ENCODE measurements at regions not wholly inside any gene's neighbourhood (a gene's known extent, or its start where the extent isn't known, plus 50 kb on each side); places are given as distances from the start of the nearest gene placed in this dataset.

GRCh38 chr5:124457901-124458300 is 288.5 kb downstream of the ZNF608 start:
- Mint-ChIP-seq H3K4me1 (peaks cover 8% of the 10 kb centered on the region), H3K27me3 (peaks cover 7% of the 10 kb centered on the region), H3K27ac (no peak overlapping the region), H3K4me3 (no peak overlapping the region), H3K36me3 (ENCODE audit: low read depth) (no peaks in the 10 kb centered on the region), H3K9me3 (ENCODE audit: low read depth) (no peaks in the 10 kb centered on the region)
- POLR2A ChIA-PET: no interaction called here
- no peak for ATAC-seq
- no peak for DNase-seq
- CTCF ChIA-PET: no interaction called here
- intact Hi-C loops (cut with DNase I, micrococcal nuclease): no loop called here

DNA sequence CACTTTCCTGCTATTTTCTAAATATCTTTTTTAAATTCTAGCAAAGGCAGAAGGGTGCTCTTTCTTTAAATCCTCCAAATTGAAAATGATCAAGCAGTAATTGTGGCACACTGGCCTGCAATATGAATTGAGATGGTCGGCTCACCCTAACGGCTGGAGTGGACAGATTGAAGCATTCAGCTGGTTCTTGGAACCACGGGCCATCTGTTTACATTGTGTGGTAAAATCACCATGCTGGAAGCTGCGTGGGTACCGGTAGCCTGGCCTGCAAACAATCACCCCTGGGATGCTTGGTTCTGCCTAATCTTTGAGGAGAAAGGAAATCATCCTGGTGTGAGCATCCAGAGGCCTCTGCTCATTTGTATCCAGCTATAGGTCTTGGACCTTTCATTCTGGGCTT is 289.3 kb downstream of the ZNF608 start:
- intact Hi-C loops (cut with DNase I, micrococcal nuclease): no loop called here
- Mint-ChIP-seq H3K4me3 (no peak overlapping the region), H3K36me3 (ENCODE audit: low read depth) (no peaks in the 10 kb centered on the region), H3K27me3 (peaks cover 7% of the 10 kb centered on the region), H3K4me1 (peaks cover 8% of the 10 kb centered on the region), H3K27ac (no peak overlapping the region), H3K9me3 (ENCODE audit: low read depth) (no peaks in the 10 kb centered on the region)
- DNase-seq (no peak), ATAC-seq (no peak)
- ChIA-PET CTCF (no interaction called here), POLR2A (no interaction called here)

DNA sequence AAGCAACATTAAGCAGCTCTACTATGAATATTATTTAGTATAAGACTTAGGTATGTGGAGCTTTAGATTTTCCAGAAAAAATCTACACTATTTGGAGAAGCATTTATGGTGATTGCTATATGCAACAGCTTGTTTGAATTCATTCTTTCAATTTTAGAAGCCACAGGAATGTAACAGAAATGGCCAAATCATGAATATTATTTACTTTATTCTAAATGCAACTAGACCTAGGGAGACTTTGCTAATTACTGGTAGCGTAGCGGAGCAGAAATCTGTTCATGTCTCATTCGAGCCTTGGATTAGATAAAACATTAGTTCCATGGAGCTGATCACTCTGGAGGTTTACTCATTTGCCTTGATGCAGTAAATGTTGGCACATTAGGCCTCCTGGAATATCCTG is 290.2 kb downstream of the ZNF608 start:
- ChIA-PET POLR2A (no interaction called here), CTCF (interaction anchor here (0.8 kb wide), 1 partner anchor 77 kb away, joined by 3 read pairs; no protein-coding TSS in a partner anchor)
- peaks cover 7% of the 10 kb centered on the region for H3K27me3 Mint-ChIP-seq
- intact Hi-C loops (cut with DNase I, micrococcal nuclease): no loop called here
- DNase-seq (no peak), ATAC-seq (no peak)
- no peaks in the 10 kb centered on the region for H3K36me3 Mint-ChIP-seq (ENCODE audit: low read depth)
- peaks cover 8% of the 10 kb centered on the region for H3K4me1 Mint-ChIP-seq
- no peak overlapping the region for H3K4me3 Mint-ChIP-seq
- no peaks in the 10 kb centered on the region for H3K9me3 Mint-ChIP-seq (ENCODE audit: low read depth)
- no peak overlapping the region for H3K27ac Mint-ChIP-seq

DNA sequence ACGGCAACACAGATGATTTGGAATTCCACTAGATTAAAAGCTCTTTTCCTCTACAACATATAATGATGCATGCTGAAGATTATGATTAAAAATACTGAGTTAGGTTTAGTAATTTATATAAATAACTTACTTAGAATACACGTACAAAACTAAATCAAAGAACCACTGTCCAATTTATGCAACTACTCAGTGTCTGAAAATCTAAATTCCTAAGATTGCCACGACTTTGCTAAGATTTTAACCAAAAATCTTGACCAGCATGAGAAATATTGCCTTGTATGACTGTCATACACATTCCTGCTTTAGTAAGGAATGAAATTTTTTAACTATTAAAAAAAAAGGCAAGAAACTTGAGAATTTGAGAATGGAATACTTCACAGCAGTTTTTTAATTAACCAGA is 292.4 kb downstream of the ZNF608 start:
- intact Hi-C loops (cut with DNase I, micrococcal nuclease): no loop called here
- no peak for DNase-seq
- Mint-ChIP-seq H3K4me1 (peaks cover 8% of the 10 kb centered on the region), H3K9me3 (ENCODE audit: low read depth) (no peaks in the 10 kb centered on the region), H3K27me3 (peaks cover 5% of the 10 kb centered on the region), H3K27ac (no peak overlapping the region), H3K4me3 (no peak overlapping the region), H3K36me3 (ENCODE audit: low read depth) (no peaks in the 10 kb centered on the region)
- ChIA-PET POLR2A (no interaction called here), CTCF (no interaction called here)
- ATAC-seq: no peak

DNA sequence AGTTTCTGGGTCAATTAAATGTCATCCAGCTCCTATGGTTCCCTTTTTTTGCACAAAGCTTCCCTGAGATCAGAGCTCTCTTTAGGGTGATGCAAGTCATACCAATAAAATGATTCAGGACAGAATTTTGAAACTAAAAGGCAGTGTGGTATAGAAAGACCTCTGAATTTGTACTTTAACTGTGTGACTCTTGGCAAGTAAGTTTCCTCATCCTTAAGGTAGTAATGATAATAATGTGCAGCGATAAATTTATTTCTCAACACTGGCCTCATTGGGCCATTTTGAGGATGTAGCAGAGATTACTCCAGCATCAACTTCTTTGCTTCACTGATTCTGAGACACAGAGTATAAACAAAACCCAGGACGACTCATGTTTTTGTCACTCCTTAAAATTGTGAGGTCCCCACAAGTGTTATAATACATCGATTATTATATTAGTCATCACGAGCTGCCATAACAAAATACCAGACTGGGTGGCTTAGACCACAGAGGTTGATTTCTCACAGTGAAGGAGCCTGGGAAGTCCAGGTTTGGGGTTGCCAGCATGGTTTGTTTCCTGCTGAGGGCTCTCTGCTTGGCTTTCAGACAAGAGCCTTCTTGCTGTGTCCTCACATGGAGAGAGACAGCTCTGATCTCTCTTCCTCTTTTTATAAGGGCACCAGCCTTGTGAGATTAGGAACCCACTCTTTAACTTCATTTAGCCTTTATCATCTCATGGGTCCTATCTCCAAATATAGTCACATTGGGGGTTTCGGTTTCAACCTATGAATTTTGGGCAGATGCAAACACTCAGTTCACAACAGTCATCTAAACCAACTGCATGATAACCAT is 293.0 kb downstream of the ZNF608 start:
- DNase-seq (peak; percentile 12), ATAC-seq (peak; percentile 65)
- Mint-ChIP-seq H3K4me3 (no peak overlapping the region), H3K27me3 (peaks cover 5% of the 10 kb centered on the region), H3K4me1 (peaks cover 8% of the 10 kb centered on the region), H3K9me3 (ENCODE audit: low read depth) (no peaks in the 10 kb centered on the region), H3K27ac (no peak overlapping the region), H3K36me3 (ENCODE audit: low read depth) (no peaks in the 10 kb centered on the region)
- intact Hi-C loops (cut with DNase I, micrococcal nuclease): no loop called here
- ChIA-PET POLR2A (no interaction called here), CTCF (interaction anchor here (0.8 kb wide), 1 partner anchor 235 kb away, joined by 5 read pairs; no protein-coding TSS in a partner anchor)

DNA sequence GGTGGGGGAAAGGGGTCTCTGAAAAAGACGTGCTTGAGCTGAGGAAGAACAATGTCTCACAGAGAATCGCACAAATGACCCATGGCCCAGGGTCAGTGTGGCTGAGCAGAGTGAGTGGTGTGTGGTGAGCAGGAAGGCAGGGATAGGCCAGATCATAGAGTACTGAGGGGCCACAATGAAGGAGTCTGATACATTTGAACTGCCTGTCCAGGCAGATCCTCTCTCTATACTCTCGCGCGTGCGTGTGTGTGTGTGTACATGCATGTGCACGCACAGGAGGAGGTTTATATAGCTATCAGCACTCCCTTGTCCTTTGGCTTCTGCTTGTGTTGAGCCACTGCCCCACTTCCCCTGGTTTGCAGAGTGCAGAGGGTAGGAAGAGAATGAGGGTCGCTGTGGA is 294.0 kb downstream of the ZNF608 start:
- Mint-ChIP-seq H3K4me1 (peaks cover 8% of the 10 kb centered on the region), H3K27me3 (peaks cover 5% of the 10 kb centered on the region), H3K9me3 (ENCODE audit: low read depth) (no peaks in the 10 kb centered on the region), H3K4me3 (no peak overlapping the region), H3K27ac (no peak overlapping the region), H3K36me3 (ENCODE audit: low read depth) (no peaks in the 10 kb centered on the region)
- ChIA-PET CTCF (interaction anchor here (0.6 to 0.8 kb wide), 2 partner anchors 62 to 236 kb away, joined by 3 to 5 read pairs; no protein-coding TSS in a partner anchor), POLR2A (no interaction called here)
- DNase-seq: no peak
- no peak for ATAC-seq
- intact Hi-C loops (cut with DNase I, micrococcal nuclease): no loop called here

- Mint-ChIP-seq H3K9me3 (ENCODE audit: low read depth) (no peaks in the 10 kb centered on the region), H3K36me3 (ENCODE audit: low read depth) (no peaks in the 10 kb centered on the region), H3K4me3 (no peak overlapping the region), H3K27ac (no peak overlapping the region), H3K27me3 (peaks cover 5% of the 10 kb centered on the region), H3K4me1 (peaks cover 8% of the 10 kb centered on the region)
- no peak for ATAC-seq
- intact Hi-C loops (cut with DNase I, micrococcal nuclease): no loop called here
- CTCF ChIA-PET: interaction anchor here (0.6 kb wide), 1 partner anchor 63 kb away, joined by 3 read pairs; no protein-coding TSS in a partner anchor
- no peak for DNase-seq
- POLR2A ChIA-PET: no interaction called here
Observed at GRCh38 chr5:124451721-124452383, 294.6 kb downstream of the ZNF608 start.

GRCh38 chr5:124446120-124446519 is 300.3 kb downstream of the ZNF608 start:
- Mint-ChIP-seq H3K27me3 (peaks cover 3% of the 10 kb centered on the region), H3K4me1 (no peaks in the 10 kb centered on the region), H3K4me3 (no peak overlapping the region), H3K27ac (no peak overlapping the region), H3K9me3 (ENCODE audit: low read depth) (no peaks in the 10 kb centered on the region), H3K36me3 (ENCODE audit: low read depth) (no peaks in the 10 kb centered on the region)
- ChIA-PET POLR2A (no interaction called here), CTCF (no interaction called here)
- no peak for DNase-seq
- intact Hi-C loops (cut with DNase I, micrococcal nuclease): no loop called here
- ATAC-seq: no peak

- Mint-ChIP-seq H3K27ac (no peak overlapping the region), H3K4me1 (no peaks in the 10 kb centered on the region), H3K36me3 (ENCODE audit: low read depth) (no peaks in the 10 kb centered on the region), H3K27me3 (peaks cover 3% of the 10 kb centered on the region), H3K4me3 (no peak overlapping the region), H3K9me3 (ENCODE audit: low read depth) (no peaks in the 10 kb centered on the region)
- ChIA-PET POLR2A (no interaction called here), CTCF (no interaction called here)
- intact Hi-C loops (cut with DNase I, micrococcal nuclease): no loop called here
- ATAC-seq (no peak), DNase-seq (no peak)
Observed at GRCh38 chr5:124445070-124445619, 301.3 kb downstream of the ZNF608 start.

- Mint-ChIP-seq H3K27me3 (peaks cover 3% of the 10 kb centered on the region), H3K4me1 (no peaks in the 10 kb centered on the region), H3K9me3 (ENCODE audit: low read depth) (no peaks in the 10 kb centered on the region), H3K36me3 (ENCODE audit: low read depth) (no peaks in the 10 kb centered on the region), H3K27ac (no peak overlapping the region), H3K4me3 (no peak overlapping the region)
- ChIA-PET CTCF (no interaction called here), POLR2A (no interaction called here)
- intact Hi-C loops (cut with DNase I, micrococcal nuclease): no loop called here
- peak; percentile 55 for ATAC-seq
- DNase-seq: no peak
Observed at GRCh38 chr5:124444147-124444775, 302.2 kb downstream of the ZNF608 start.

DNA sequence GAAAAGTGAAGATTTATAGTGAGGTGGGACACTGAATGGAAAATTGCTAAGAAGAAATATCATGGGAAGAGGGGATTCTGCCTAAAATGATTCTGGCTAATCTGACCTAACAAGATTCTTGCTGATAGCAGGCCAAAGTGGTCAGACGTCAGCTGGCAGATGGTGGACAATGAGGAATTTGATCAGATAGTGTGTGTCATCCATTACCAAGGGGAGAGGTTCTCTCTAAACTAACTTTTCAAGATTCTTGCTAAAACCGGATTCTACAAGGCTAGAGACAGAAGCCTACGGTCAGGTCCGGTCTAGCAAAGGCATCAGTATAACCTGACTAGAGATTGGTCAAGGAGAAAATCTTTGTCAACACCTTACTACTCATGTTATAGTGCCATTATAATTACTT is 306.0 kb downstream of the ZNF608 start:
- no peaks in the 10 kb centered on the region for H3K9me3 Mint-ChIP-seq (ENCODE audit: low read depth)
- no peaks in the 10 kb centered on the region for H3K36me3 Mint-ChIP-seq (ENCODE audit: low read depth)
- H3K27me3 Mint-ChIP-seq: peaks cover 3% of the 10 kb centered on the region
- CTCF ChIA-PET: no interaction called here
- no peak overlapping the region for H3K27ac Mint-ChIP-seq
- no peaks in the 10 kb centered on the region for H3K4me1 Mint-ChIP-seq
- H3K4me3 Mint-ChIP-seq: no peak overlapping the region
- DNase-seq: no peak
- intact Hi-C loops (cut with DNase I, micrococcal nuclease): no loop called here
- POLR2A ChIA-PET: no interaction called here
- no peak for ATAC-seq

DNA sequence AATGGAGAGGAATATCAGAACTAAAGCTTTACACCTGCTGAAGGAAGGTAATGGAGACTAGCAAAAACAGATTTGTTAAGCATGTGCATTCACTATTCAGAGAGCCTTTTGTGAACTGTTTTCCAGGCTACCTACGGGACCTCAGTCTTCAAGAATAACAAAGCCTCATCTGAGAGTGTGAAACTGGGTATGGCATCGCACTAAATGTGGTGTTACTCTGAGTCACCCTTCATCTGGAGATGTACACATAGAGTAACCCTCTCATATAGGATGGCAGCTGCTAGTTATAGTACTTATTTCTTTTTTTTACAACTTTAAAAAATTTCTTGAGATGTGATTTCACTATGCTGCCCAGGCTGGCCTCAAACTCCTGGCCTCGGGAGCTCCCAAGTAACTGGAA is 306.8 kb downstream of the ZNF608 start:
- ChIA-PET CTCF (interaction anchor here (0.7 kb wide), 1 partner anchor 34 kb away, joined by 3 read pairs; no protein-coding TSS in a partner anchor), POLR2A (no interaction called here)
- intact Hi-C loops (cut with DNase I, micrococcal nuclease): no loop called here
- Mint-ChIP-seq H3K4me3 (no peak overlapping the region), H3K27ac (no peak overlapping the region), H3K4me1 (no peaks in the 10 kb centered on the region), H3K36me3 (ENCODE audit: low read depth) (no peaks in the 10 kb centered on the region), H3K27me3 (peaks cover 3% of the 10 kb centered on the region), H3K9me3 (ENCODE audit: low read depth) (no peaks in the 10 kb centered on the region)
- DNase-seq (no peak), ATAC-seq (no peak)

Measured in activated CD4-positive, alpha-beta T cell treated with anti-CD3 and anti-CD28 coated beads for 36 hours (primary cell).